UCSD-AML1 (cell line): ENCODE measurements at regions not wholly inside any gene's neighbourhood (a gene's known extent, or its start where the extent isn't known, plus 50 kb on each side); places are given as distances from the start of the nearest gene placed in this dataset.

Experiments
- DNase-seq: peaks from one replicate; lab custom pipeline; 2025; ENCODE audit not compliant: unreplicated experiment; lab: John Stamatoyannopoulos, UW

- DNase-seq, result no peak
Observed at GRCh38 chr11:69427906-69428880, 53.3 kb upstream of the LINC01488 start.

GRCh38 chr11:69429716-69430491, 51.6 kb upstream of the LINC01488 start:
- no peak for DNase-seq

- DNase-seq, result no peak
Observed at GRCh38 chr11:69430566-69430965, 50.9 kb upstream of the LINC01488 start.

GRCh38 chr11:69431136-69431535, 50.3 kb upstream of the LINC01488 start:
- DNase-seq, result no peak
